8988T (cell line): ENCODE measurements at regions not wholly inside any gene's neighbourhood (a gene's known extent, or its start where the extent isn't known, plus 50 kb on each side); places are given as distances from the start of the nearest gene placed in this dataset.

Experiments
- DNase-seq: peaks from one replicate; pipeline ENCODE4 v3.0.0; 2011

DNA sequence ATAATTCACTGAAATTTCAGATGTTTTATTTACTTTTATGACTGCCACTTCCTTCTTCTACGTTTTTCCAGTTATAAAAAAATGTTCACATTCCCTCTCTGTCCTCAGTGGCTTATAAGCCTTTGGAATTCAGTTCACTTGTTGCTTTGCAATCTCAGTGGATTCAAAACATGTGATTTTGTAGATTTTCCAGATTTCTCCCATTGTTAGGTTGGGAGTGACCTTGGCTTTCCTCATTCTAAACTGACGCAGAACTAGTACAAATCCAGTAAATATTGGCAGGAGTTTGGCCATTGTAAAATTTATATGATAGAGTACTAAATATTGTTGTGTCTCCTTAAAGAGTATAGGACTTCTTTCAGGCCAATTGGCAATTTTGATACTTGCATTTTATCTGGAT is 812.3 kb upstream of the ROBO1 start:
- DNase-seq, result no peak

DNA sequence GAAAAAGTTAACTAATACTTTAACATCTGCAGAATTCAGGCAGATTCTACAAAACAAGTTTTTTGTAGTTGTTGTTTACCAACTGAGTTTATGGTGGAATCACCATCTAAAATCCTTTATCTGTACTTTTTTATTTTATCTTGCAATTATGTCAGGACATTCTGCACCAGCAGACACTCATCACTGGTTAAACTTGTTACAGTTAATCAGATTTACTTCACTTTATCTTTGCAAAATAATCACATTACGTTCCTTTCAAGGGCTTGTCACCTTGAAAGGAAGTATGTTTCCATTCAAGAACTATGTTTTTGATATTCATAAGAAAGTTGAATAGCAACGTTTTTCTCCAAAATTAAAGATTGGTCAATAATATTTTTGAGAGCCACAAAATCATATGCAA is 796.6 kb upstream of the ROBO1 start:
- no peak for DNase-seq

- DNase-seq, result no peak
These were observed 791.9 kb upstream of the ROBO1 start for GRCh38 chr3:80559701-80560100.

- no peak for DNase-seq
These were observed 789.0 kb upstream of the ROBO1 start for GRCh38 chr3:80556763-80557162.

GRCh38 chr3:80554304-80554703 is 786.5 kb upstream of the ROBO1 start:
- DNase-seq, result no peak

DNA sequence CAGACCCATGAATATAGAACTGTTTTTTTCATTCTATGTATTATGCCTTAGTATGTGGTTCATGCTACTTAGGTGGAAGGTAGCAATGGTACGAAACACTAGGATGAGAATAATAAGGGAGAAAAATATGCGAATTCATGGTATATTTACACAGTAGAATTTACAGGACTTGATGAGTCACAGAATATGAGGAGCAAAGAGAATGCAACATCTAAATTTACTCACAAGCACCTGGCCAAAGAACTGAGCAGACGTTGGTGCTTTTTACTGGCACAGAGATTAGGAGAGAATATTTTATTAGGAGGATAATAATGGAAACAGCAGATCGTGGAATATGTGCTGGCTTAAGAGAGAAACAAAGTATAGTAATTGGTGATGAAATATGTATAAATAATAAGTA is 785.4 kb upstream of the ROBO1 start:
- DNase-seq, result no peak

GRCh38 chr3:80550174-80550573 is 782.4 kb upstream of the ROBO1 start:
- DNase-seq, result no peak

DNA sequence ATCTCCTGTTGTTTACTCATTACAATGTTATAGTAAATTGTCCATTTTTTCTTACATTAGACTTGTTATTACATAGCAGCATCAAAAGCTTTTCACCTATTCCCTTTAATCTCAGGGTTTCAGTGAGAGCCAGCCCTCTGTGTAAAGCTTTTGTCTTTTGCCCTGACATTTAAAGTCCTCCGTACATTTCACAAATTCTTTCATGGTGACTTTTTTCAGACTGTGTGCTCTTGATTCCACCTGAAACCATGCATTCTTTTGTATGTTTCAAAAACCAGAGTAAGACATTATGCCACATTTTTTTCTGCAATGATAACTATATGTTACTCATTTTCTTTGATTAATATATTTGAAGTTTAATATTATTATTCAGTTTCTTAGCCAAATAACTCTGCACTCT is 781.4 kb upstream of the ROBO1 start:
- no peak for DNase-seq

DNA sequence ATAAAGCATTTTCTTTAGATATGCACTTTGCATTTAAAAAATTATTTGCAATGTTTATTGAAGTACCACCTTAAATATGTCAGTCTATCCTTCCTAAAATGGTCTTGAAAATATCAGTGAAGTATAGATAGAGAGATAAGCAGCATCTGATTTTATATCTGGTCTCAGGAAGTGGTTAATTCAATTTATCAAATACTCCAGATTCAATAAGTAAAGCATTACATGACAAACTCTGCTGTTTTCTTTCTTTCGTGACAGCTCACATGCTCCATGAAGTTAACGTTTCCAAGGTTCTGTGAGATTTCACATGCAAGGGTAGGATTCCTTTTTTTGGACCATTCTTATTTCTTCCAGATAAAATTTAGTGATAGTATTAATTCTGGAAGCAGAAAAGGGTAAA is 775.4 kb upstream of the ROBO1 start:
- DNase-seq, result no peak

GRCh38 chr3:80542456-80542855 is 774.7 kb upstream of the ROBO1 start:
- no peak for DNase-seq

DNA sequence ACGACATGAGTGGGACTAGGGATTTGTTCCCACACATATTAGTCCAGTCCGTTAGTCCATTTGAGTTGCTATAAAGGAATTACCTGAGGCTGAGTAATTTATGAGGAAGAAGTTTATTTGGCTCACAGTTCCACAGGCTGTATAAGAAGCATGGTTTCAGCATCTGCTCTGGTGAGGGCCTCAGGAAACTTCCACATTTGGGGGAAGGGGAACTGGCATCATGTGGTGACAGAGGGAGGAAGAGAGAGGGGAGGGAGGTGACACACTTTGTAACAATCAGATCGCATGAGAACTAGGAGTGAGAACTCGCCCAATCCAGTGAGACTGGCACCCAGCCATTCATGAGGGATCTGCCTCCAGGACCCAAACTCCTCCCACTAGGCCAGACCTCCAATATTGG is 769.9 kb upstream of the ROBO1 start:
- DNase-seq, result no peak

GRCh38 chr3:80535286-80535685 is 767.5 kb upstream of the ROBO1 start:
- DNase-seq, result no peak

GRCh38 chr3:80533553-80533952 is 765.8 kb upstream of the ROBO1 start:
- DNase-seq, result no peak

DNA sequence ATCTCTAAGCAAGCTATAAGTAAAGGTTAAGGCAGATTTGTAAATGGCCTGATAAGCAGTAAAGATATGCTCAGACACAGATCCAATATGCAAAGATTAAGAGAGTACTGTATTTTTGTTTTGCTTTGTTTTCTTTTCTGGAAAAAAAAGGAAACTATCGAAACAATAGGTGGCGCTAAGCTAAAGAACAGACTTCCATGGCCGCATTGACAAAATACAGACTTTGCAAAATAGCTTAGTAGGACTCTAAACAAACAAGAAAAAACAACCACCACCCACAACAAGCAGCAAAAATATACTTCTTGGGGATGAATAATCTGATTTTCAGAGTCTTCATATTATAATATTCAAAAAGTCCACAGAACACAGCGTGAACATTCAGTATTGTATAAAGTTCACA is 758.4 kb upstream of the ROBO1 start:
- DNase-seq, result no peak

GRCh38 chr3:80521081-80521480 is 753.3 kb upstream of the ROBO1 start:
- DNase-seq, result no peak

- DNase-seq, result no peak
These were observed 751.6 kb upstream of the ROBO1 start for GRCh38 chr3:80519436-80519835.

DNA sequence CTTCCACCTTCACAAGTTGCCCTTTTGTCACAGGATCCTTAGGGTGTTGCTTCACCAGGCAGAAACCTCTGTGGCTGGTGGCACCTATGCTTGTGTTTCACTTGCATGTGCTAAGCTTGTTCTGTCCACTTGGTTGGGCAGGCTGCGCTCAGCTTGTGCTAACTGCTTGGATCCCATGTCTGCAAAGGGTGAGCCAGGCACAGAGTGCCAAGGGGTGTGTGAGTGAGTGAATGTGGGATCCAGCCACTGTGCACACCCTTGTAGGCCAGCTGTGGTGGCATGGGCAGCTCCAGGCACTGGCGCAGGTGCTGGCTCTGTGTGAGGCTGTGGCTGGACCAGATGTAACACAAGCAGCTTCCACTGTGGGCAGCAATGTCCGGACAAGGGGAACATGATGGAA is 728.7 kb upstream of the ROBO1 start:
- no peak for DNase-seq

DNA sequence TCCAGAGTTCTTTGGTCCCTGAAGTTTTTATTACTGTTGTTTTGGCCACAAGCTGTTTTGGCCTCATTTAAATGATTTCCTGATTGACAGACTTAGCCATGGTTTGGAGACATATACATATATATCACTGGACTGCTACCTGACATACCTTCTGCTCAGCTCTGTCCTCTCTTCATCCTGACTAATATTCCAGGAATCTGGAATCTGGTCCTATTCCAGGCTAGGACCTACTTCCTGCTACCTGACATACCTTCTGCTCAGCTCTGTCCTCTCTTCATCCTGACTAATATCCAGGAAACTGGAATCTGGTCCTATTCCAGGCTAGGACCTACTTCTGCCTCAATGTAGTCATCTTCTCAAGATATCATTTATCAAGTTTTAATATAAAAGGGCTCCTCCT is 724.4 kb upstream of the ROBO1 start:
- DNase-seq, result no peak

- no peak for DNase-seq
These were observed 705.2 kb upstream of the ROBO1 start for GRCh38 chr3:80472961-80473360.

DNA sequence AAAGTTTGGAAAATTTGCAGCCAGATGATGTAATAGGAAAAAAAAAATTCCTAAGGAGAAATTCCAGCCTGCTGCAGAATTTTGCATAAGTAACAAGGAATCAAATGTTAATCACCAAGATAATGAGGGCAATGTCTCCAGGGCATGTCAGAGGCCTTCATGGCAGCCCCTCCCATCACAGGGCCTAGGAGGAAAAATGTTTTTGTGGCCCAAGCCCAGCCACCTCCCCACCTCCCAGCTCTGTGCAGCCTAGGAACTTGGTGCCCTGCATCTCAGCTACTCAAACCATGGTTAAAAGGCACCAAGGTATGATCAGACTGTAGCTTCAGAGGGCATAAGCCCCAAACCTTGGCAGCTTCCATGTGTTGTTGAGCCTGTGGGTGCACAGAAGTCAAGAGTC is 704.7 kb upstream of the ROBO1 start:
- no peak for DNase-seq

GRCh38 chr3:80470433-80470832 is 702.6 kb upstream of the ROBO1 start:
- no peak for DNase-seq

GRCh38 chr3:80465746-80466145 is 697.9 kb upstream of the ROBO1 start:
- no peak for DNase-seq

- DNase-seq, result no peak
These were observed 683.6 kb upstream of the ROBO1 start for GRCh38 chr3:80451393-80451792.

DNA sequence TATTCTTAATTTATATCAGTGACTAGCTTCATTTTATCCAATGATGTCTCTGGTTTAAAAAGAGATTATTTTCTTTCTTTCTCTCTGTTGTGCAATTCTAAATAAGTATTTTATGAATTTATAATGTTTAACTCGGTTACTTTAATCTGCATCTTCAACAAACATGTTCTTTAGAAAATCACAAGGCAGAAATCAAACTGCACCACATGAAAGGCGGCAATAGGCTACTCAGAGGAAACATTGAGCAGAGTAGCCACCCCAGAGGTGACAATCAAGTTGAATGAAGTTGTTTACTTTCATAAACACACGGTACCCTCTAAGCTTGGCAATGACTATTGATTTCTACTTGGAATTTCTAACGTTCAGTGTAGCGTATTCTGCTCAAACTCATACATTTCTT is 677.8 kb upstream of the ROBO1 start:
- DNase-seq, result no peak

DNA sequence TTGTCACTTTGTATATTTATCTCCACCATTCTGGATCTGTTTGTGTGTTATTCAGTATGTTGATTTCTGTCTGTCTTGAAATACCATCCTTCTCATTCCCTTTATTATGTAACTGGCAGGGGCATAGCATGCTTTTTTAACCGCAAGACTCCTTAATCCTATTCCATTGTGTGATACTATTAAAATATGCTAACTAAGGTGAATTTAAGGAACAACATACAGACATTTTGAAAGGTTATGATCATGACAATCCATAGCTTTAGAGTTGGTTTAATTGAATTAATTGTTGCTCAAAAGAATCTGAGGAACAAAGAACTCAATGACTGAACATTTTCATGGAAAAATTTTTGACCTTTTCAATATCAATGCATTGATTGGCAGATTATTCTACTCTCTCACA is 677.3 kb upstream of the ROBO1 start:
- no peak for DNase-seq

- no peak for DNase-seq
These were observed 671.7 kb upstream of the ROBO1 start for GRCh38 chr3:80439490-80439889.
